Bronchial epithelial cell (primary cell): ENCODE measurements at regions not wholly inside any gene's neighbourhood (a gene's known extent, or its start where the extent isn't known, plus 50 kb on each side); places are given as distances from the start of the nearest gene placed in this dataset.

Source experiments
- DNase-seq: peaks from one replicate; pipeline ENCODE4 v3.0.0-alpha.2; 2010; ENCODE audit warnings: low read depth
- FAIRE-seq: peaks from 2 replicates; lab custom pipeline; 2011; peaks lifted over from hg19 to GRCh38; lab: Jason Lieb, UNC
- H3K27me3 ChIP-seq: 2 replicates; pipeline ENCODE4 v1.5.1; 2011; ENCODE audit warnings: low read length; ENCODE audit not compliant: control insufficient read depth, insufficient read depth
- H3K36me3 ChIP-seq: 2 replicates; pipeline ENCODE4 v1.5.1; 2011; ENCODE audit warnings: low read length; ENCODE audit not compliant: control insufficient read depth, insufficient read depth
- H3K4me3 ChIP-seq: 2 replicates; pipeline ENCODE4 v1.5.1; 2011; ENCODE audit warnings: mild to moderate bottlenecking, low read depth, low read length, control low read depth
- TF ChIP-seq, protein P1 (sequence below): IDR thresholded peaks from 2 replicates; pipeline ENCODE4 v1.5.1; 2011; ENCODE audit warnings: mild to moderate bottlenecking, moderate library complexity, low read length, control low read depth, inconsistent platforms; ENCODE audit not compliant: insufficient read depth, severe bottlenecking

DNA sequence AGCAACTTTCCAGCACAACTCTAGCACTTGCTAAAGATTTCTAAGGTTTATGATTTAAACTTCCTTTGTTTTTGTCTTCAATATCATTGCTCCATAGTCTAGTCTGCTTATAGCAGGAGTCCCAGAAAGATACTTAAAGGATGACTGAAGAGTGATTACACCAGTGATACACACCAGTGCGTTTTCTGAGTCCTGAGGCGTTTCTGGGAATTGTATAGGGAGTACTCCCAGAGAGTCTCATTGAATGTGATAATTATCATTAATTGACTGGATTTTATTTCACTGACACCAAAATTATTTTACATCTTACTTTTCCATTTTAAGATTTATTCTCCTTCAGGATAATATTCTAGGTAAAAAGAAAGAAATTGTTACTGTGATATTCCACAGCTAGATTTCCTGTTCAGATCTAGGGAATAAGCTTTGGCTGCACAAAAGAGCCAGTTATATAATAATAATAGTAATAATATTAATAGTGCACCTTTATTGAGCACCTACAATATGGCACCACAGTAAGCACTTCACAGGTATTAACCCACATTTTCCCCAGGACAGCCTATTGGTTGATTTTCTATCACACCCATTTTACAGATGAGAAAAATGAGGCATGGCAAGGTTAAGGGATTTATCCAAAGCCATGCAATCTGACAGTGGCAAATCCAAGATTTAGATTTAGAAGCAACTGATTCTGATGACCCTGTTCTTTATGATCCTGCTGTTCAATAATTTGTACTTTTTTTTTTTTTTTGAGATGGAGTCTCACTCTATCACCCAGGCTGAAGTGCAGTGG, 62.6 kb downstream of the IRX5 start:
- FAIRE-seq (no peak), DNase-seq (no peak)
- no peaks in the 10 kb centered on the region for H3K36me3 ChIP-seq
- TF ChIP-seq, protein P1, sequence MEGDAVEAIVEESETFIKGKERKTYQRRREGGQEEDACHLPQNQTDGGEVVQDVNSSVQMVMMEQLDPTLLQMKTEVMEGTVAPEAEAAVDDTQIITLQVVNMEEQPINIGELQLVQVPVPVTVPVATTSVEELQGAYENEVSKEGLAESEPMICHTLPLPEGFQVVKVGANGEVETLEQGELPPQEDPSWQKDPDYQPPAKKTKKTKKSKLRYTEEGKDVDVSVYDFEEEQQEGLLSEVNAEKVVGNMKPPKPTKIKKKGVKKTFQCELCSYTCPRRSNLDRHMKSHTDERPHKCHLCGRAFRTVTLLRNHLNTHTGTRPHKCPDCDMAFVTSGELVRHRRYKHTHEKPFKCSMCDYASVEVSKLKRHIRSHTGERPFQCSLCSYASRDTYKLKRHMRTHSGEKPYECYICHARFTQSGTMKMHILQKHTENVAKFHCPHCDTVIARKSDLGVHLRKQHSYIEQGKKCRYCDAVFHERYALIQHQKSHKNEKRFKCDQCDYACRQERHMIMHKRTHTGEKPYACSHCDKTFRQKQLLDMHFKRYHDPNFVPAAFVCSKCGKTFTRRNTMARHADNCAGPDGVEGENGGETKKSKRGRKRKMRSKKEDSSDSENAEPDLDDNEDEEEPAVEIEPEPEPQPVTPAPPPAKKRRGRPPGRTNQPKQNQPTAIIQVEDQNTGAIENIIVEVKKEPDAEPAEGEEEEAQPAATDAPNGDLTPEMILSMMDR = no peak
- H3K27me3 ChIP-seq = no peaks in the 10 kb centered on the region
- no peak overlapping the region for H3K4me3 ChIP-seq

DNA sequence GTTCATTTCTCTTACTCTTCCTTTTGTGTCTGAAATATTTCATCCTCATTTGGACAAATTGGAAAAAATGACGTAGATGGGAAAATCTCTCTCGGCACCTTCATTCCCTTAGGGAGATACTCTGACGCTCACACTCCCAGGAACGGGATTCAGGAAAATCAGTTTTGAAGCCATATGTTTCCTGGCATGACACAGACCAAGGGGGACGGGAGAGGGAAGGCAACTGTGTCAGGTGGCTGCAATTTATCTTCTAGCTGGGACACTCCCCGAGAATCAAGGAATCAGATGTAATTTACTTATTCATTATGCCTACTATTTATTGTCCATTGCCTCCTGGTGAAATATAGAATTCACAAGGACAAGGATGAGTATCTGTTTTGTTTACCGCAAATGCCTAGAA, 65.5 kb downstream of the IRX5 start:
- TF ChIP-seq, protein P1 = no peak
- no peak overlapping the region for H3K4me3 ChIP-seq
- FAIRE-seq = no peak
- DNase-seq = no peak
- no peaks in the 10 kb centered on the region for H3K36me3 ChIP-seq
- H3K27me3 ChIP-seq = no peaks in the 10 kb centered on the region

DNA sequence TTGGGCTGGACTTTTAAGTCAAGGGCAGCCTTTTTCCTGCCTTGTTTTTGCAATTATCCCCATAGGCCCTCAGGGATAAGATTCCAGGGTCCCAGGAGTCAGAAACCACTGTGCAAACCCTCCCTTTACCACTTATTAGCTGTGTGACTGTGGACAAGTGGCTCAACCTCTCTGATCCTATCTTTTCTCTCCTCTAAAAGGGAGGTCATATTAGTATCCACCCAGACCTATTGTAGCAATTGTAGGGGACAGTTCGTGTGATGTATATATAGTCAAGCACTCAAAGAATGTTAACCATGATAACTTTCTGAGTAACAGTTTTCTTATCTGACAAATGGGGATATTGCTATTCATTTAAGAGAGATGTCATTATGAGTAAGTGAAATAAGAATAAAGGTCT, 68.2 kb downstream of the IRX5 start:
- DNase-seq (no peak), FAIRE-seq (no peak)
- TF ChIP-seq, protein P1 = no peak
- Histone ChIP-seq H3K36me3 (no peaks in the 10 kb centered on the region), H3K4me3 (no peak overlapping the region), H3K27me3 (no peaks in the 10 kb centered on the region)

DNA sequence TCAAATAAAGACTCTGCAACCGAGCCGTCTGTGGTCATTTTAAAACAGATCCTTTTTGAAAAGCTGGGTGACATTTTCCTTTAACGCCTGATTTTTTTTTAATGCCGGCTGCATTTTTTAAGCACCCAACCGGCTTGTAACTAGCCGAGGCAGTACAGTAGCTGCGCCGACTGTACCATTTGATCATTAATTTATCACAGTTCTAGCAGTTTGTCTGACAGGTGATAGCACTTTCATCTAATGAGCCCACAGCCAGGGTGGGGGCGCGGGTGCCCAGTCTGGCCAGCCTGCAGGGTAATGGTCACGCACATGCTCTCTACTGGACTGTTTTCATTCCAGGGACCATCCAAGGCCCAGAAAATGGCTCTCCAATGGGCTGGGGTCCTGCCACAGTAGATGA, 68.8 kb downstream of the IRX5 start:
- FAIRE-seq (no peak), DNase-seq (no peak)
- TF ChIP-seq, protein P1 = no peak

DNA sequence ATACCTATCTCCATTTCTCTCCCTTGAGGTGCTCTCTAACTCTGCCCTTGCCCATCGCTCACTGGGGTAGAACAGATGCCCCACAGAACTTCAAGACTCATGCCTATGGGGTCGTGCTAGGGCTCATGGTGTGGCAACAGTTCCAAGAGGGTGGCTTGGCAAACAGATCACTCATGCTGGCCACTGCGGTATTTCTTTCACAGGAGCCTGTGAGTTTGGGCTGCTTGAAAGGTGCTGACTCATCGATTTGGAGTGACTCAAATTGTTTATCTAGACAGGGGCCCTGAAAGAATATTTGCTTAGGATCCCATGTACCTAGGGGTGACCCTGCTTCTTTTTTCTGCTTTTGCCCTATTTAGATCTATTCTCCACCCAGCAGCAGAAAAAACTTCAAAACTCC, 69.9 kb downstream of the IRX5 start:
- DNase-seq = peak; percentile 65
- no peak for FAIRE-seq
- no peak overlapping the region for H3K4me3 ChIP-seq
- no peaks in the 10 kb centered on the region for H3K27me3 ChIP-seq
- TF ChIP-seq, protein P1 = no peak
- H3K36me3 ChIP-seq = no peaks in the 10 kb centered on the region

More for the DNA sequence above, 68.8 kb downstream of the IRX5 start:
- Histone ChIP-seq H3K27me3 (no peaks in the 10 kb centered on the region), H3K36me3 (no peaks in the 10 kb centered on the region), H3K4me3 (no peak overlapping the region)

DNA sequence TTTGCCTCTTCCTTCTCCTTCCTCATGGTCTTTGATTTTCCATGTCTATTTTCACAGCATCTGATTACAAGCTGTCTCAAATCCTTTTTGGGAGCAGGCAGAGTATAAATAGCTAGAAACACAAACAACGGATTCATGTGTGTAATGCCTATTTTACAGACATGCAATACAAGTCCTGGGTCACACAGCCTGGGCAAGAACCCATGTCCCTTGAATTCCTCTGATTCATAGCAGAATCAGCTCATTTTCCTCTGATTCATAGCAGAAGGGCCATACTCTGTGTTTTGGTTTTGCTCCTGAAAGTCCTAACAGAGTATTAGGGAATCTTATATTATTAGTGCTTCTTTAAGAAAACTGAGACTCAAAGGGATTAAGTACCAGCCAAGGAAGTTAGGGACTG, 71.3 kb downstream of the IRX5 start:
- Histone ChIP-seq H3K4me3 (no peak overlapping the region), H3K27me3 (no peaks in the 10 kb centered on the region), H3K36me3 (no peaks in the 10 kb centered on the region)
- FAIRE-seq (no peak), DNase-seq (peak; percentile 52)
- TF ChIP-seq, protein P1 = no peak
